ENCODE measurements at regions not wholly inside any gene's neighbourhood (a gene's known extent, or its start where the extent isn't known, plus 50 kb on each side); places are given as distances from the start of the nearest gene placed in this dataset.

DNA sequence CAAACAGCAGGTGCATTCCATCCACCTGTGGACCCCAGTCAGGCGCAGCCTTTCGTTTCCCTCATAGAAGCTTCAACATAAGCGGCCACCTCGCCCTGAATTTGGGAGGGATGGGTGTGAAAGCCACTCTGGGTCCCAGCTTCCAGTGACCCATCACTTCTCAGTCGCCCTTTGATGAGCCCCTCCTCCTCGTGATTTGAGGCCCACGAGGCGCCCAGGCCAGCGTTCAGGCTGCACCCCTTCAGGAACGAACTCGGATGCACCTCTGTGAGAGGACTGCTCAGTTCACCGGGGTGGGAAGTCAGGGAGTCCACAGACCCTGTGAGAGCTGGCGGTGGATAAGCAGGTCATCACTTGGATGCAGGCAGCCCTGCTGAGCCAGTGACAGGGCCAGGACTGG is 1118.2 kb downstream of the BRD1 start:
- Histone ChIP-seq H3K27ac (no peak overlapping the region), H3K36me3 (no peaks in the 10 kb centered on the region), H3K9me3 (ENCODE audit: low read depth) (no peaks in the 10 kb centered on the region), H3K27me3 (no peaks in the 10 kb centered on the region), H3K4me3 (no peak overlapping the region), H3K4me1 (ENCODE audit: low read depth) (no peaks in the 10 kb centered on the region)
- TF ChIP-seq, protein P1, sequence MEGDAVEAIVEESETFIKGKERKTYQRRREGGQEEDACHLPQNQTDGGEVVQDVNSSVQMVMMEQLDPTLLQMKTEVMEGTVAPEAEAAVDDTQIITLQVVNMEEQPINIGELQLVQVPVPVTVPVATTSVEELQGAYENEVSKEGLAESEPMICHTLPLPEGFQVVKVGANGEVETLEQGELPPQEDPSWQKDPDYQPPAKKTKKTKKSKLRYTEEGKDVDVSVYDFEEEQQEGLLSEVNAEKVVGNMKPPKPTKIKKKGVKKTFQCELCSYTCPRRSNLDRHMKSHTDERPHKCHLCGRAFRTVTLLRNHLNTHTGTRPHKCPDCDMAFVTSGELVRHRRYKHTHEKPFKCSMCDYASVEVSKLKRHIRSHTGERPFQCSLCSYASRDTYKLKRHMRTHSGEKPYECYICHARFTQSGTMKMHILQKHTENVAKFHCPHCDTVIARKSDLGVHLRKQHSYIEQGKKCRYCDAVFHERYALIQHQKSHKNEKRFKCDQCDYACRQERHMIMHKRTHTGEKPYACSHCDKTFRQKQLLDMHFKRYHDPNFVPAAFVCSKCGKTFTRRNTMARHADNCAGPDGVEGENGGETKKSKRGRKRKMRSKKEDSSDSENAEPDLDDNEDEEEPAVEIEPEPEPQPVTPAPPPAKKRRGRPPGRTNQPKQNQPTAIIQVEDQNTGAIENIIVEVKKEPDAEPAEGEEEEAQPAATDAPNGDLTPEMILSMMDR (IDR thresholded peaks at IDR 0.05; ENCODE audit: low read depth, low read length), result no peak
- no peak for DNase-seq (ENCODE audit: low read depth in 1 of 2, low spot score in 1 of 2)

DNA sequence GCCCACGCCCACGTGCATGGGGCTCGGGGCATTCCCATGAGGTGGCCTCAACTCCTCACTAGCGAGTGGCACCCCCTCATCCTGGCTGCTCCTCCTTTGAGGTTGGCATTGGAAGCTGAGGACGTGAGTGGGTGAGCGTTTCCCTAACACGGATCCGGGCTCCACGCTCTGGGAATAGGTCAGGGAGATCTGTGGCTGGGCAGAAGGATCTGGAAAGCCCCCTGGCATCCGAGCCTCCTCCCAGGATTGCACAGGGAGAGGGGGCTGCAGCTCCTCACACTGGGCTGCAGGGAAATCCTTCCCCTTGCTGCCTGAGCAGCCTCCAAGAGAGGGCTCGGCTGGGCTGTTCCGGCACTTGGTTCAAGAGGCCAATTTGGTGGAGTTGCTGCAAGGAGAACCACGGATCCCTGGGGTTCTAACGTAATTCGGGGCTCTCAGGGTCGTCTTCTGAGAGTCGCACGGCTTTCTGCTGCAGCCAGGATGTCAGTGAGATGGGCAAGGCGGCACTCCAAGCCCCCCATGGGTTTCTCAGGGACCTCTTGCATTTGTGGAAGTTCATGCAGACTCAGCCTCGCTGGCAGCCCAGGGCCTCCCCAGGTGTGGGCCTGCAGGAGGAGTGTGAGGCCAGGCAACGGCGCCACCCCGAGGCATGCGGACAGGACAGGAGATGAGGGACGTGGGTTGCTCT is 1119.0 kb downstream of the BRD1 start:
- H3K9me3 ChIP-seq (ENCODE audit: low read depth), result no peaks in the 10 kb centered on the region
- H3K27me3 ChIP-seq, result no peaks in the 10 kb centered on the region
- no peak for DNase-seq (ENCODE audit: low read depth in 1 of 2, low spot score in 1 of 2)
- H3K4me1 ChIP-seq (ENCODE audit: low read depth), result no peaks in the 10 kb centered on the region
- no peaks in the 10 kb centered on the region for H3K36me3 ChIP-seq
- H3K27ac ChIP-seq, result no peak overlapping the region
- TF ChIP-seq, protein P1 (IDR thresholded peaks at IDR 0.05; ENCODE audit: low read depth, low read length), result no peak
- H3K4me3 ChIP-seq, result no peak overlapping the region

DNA sequence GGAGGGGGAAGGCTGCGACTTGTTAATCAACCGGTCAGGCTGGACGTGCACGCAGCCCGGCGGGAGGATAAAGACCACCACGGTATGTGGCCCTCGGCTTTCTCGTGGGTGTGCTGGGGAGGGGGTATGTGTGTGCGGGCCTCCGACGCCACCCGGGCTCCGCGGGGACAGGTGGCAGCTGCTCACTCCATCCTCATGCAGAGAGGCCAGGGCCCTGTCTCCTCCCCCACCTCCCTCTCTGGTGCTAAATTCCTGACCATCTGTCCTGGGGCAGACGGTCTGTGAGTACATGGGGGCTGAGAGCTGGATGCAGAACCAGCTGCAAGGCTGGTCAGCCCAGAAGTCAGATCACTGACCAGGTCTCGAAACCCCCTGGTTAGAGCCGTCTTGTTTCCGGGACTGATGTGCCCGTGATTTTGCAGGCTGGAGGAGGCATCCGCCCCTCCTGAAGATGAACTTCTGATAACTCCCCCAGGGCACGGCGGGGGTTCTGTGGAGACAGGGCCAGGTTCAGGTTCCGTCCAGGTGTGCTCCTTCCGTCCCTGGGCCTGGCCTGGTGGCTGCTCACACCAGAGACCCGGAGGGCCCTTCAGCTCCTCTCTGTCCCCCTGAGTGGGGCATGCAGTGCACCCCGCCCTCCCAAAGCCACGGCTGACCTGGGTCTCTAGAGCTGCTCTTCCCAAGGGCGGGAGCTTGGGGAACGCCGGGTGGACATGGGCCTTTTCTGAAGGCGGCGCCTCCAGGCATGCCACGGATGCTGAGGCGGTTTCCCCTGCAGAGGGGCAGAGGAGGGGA is 1119.7 kb downstream of the BRD1 start:
- DNase-seq (ENCODE audit: low read depth in 1 of 2, low spot score in 1 of 2), result no peak
- no peaks in the 10 kb centered on the region for H3K9me3 ChIP-seq (ENCODE audit: low read depth)
- TF ChIP-seq, protein P1 (IDR thresholded peaks at IDR 0.05; ENCODE audit: low read depth, low read length), result no peak

DNA sequence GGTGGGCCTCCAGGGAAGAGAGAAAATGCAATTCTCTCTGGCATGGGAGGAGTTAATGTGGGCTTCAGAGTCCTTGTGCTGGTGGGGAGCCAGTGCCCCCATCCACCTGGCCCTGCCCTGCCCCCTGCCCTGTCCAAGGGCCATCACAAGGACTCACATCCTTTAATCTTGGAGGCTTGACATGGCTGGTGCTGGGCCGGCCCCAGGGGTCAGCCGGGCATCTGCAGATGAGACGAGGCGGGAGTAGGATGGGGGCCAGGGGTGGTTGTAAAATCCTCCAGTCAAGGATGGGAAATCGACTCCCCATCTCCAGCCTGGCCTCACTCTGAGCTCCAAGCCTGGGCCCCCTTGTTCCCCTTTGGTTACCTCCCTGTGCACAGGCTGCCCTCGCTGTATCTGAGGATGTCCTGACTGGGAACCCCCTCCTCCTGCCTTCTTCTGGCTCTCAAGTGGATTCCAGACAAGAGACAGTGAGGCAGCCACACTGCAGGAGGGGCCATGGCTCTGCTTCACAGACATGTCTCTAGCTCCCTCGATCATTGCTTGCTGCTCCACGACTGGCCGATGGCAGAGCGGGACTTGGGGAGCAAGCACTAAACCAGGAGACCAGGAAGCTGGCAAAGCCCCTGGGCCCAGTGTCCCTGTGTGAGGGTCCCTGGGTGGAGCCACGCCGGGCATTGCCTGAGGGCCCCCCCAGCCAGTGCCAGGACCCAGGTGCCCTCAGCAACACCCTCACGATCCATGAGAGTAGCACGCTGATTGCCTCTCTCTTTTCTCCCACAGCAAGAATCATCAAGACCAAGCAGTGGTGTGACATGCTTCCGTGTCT is 1120.5 kb downstream of the BRD1 start:
- no peak overlapping the region for H3K27ac ChIP-seq
- no peaks in the 10 kb centered on the region for H3K4me1 ChIP-seq (ENCODE audit: low read depth)
- H3K36me3 ChIP-seq, result no peaks in the 10 kb centered on the region
- H3K4me3 ChIP-seq, result no peak overlapping the region
- TF ChIP-seq, protein P1 (IDR thresholded peaks at IDR 0.05; ENCODE audit: low read depth, low read length), result no peak
- H3K27me3 ChIP-seq, result no peaks in the 10 kb centered on the region
- no peak for DNase-seq (ENCODE audit: low read depth in 1 of 2, low spot score in 1 of 2)
- no peaks in the 10 kb centered on the region for H3K9me3 ChIP-seq (ENCODE audit: low read depth)

More for the DNA sequence above, 1119.7 kb downstream of the BRD1 start:
- no peaks in the 10 kb centered on the region for H3K27me3 ChIP-seq
- no peak overlapping the region for H3K4me3 ChIP-seq
- no peak overlapping the region for H3K27ac ChIP-seq
- H3K36me3 ChIP-seq, result no peaks in the 10 kb centered on the region
- no peaks in the 10 kb centered on the region for H3K4me1 ChIP-seq (ENCODE audit: low read depth)

DNA sequence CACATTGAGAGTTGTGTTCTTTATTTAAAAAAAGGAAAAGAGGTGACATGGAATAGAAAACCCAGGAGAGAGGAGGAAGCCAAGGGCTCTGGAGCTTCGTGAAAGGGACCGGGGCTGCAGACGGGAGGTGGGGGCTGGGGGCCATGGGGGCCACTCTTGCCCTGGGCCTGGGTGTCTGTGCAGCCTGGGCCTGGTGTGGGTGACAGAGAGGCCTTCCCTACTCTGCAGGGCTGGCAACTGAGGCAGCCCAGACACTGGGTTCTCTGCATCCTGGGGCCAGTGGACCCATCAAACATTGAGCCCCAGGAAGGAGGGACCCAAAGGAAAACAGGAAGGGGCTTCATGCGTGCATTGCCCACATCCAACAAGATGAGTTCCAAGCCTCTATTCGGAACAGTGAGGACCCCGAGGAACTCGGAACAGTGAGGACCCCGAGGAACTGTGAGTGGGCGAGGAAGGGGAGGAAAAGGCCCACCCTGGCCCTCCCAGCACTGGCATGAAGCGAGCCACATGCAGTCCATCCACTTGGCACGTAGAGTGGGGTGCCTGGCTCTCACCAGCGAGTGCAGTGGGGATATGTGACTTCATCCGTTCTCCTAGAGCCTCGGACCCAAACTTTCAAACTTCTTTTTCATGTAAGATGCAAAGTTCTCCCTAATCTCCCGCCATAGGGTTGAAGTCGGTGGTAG is 1121.6 kb downstream of the BRD1 start:
- no peak for DNase-seq (ENCODE audit: low read depth in 1 of 2, low spot score in 1 of 2)
- no peaks in the 10 kb centered on the region for H3K4me1 ChIP-seq (ENCODE audit: low read depth)
- H3K36me3 ChIP-seq, result no peaks in the 10 kb centered on the region
- no peak overlapping the region for H3K4me3 ChIP-seq
- TF ChIP-seq, protein P1 (IDR thresholded peaks at IDR 0.05; ENCODE audit: low read depth, low read length), result no peak
- no peak overlapping the region for H3K27ac ChIP-seq
- no peaks in the 10 kb centered on the region for H3K9me3 ChIP-seq (ENCODE audit: low read depth)
- no peaks in the 10 kb centered on the region for H3K27me3 ChIP-seq
